Activated CD8-positive, alpha-beta memory T cell treated with anti-CD3 and anti-CD28 coated beads for 36 hours (primary cell): ENCODE measurements at regions not wholly inside any gene's neighbourhood (a gene's known extent, or its start where the extent isn't known, plus 50 kb on each side); places are given as distances from the start of the nearest gene placed in this dataset.
"Not testable (repeated sequence)": the region's sequence is repeated elsewhere in the genome, so short reads cannot be mapped to it uniquely, and the experiment has no call there.

Experiments used
- CTCF ChIA-PET: fragments of 350-600 bp; sonication (Branson Sonifier 250); formaldehyde crosslinking; loops from one replicate; lab custom pipeline; 2021; ENCODE audit warnings: antibody characterized with exemption; lab: Charles Lee
- POLR2A ChIA-PET: fragments of 350-600 bp; sonication (Branson Sonifier 250); formaldehyde crosslinking; loops from one replicate; lab custom pipeline; 2021; ENCODE audit warnings: antibody characterized with exemption; lab: Charles Lee

GRCh38 chr10:117431160-117431559 is 55.9 kb upstream of the PDZD8 start:
- ChIA-PET POLR2A (no interaction called here), CTCF (no interaction called here)

GRCh38 chr10:117430535-117430934 is 55.3 kb upstream of the PDZD8 start:
- CTCF ChIA-PET, result not testable (repeated sequence)

GRCh38 chr10:117429643-117430265 is 54.5 kb upstream of the PDZD8 start:
- ChIA-PET CTCF (no interaction called here), POLR2A (no interaction called here)

More at GRCh38 chr10:117430535-117430934, 55.3 kb upstream of the PDZD8 start:
- POLR2A ChIA-PET, result not testable (repeated sequence)

GRCh38 chr10:117427356-117427755 is 52.1 kb upstream of the PDZD8 start:
- POLR2A ChIA-PET, result no interaction called here

GRCh38 chr10:117425974-117426566 is 50.8 kb upstream of the PDZD8 start:
- ChIA-PET CTCF (no interaction called here), POLR2A (no interaction called here)

More at GRCh38 chr10:117427356-117427755, 52.1 kb upstream of the PDZD8 start:
- CTCF ChIA-PET, result interaction anchor here (0.7 to 2.0 kb wide), 2 partner anchors 15 to 69 kb away, joined by 3 to 4 read pairs; no protein-coding TSS in a partner anchor

- CTCF ChIA-PET, result no interaction called here
- POLR2A ChIA-PET, result no interaction called here
Observed at GRCh38 chr10:117424883-117425649, 49.8 kb upstream of the PDZD8 start.
